Neural cell (in vitro differentiated cells): ENCODE measurements at regions not wholly inside any gene's neighbourhood (a gene's known extent, or its start where the extent isn't known, plus 50 kb on each side); places are given as distances from the start of the nearest gene placed in this dataset.

Experiments
- CTCF ChIP-seq: fragments of 450-650 bp; IDR thresholded peaks from 2 replicates; pipeline ENCODE4 v1.5.1; 2014; ENCODE audit warnings: antibody characterized with exemption, mild to moderate bottlenecking, moderate library complexity; ENCODE audit not compliant: poor library complexity, severe bottlenecking
- POLR2AphosphoS5 ChIP-seq: IDR thresholded peaks from 2 replicates; pipeline ENCODE4 v1.6.1; 2012

DNA sequence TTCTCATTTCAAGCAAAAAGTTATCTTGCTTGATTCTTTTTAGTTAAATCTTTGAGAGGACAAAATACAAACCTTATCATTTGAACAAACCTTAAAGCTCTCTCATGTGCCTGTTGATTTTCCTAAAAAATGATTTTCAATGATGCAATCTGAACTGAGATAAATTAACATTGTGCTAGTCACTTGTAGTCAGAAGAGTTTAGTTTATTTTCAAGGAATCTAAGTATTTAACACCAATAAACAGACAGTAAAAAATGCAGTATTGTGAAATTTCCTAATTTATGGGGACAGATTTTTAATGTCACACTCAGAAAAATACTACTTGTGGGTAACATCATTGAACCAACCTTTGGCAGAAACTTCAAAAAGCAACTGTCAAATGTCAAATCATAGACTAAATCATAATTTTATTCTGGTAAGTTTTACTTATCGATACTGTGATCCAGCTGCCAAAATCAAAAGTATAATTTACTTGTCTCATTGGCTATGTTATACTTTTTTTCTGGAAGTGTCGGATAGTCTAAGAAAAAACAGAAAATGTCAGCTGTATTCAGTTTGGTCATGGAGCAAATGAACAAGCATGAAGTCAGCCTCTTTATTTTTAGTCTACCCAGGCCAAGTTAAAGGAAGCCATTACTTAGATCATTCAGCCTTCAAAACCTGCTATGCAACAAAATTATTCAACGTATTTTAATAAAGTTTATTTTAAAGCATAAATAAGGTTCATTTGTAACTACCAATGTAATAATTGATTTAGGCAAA, 52.4 kb upstream of the FNDC3B start:
- no peak for TF ChIP-seq CTCF
- TF ChIP-seq POLR2AphosphoS5 = no peak
